OCI-LY3 (cell line): ENCODE measurements at regions not wholly inside any gene's neighbourhood (a gene's known extent, or its start where the extent isn't known, plus 50 kb on each side); places are given as distances from the start of the nearest gene placed in this dataset.

Experiments
- CTCF ChIP-seq: fragments of 200-600, 300-600 bp; sonication (generic); IDR thresholded peaks from 2 replicates; pipeline ENCODE4 v1.5.1; 2014; ENCODE audit warnings: antibody characterized with exemption, low read length, low read depth
- EZH2phosphoT487 ChIP-seq: fragments of 200-600 bp; shearing (Covaris generic); IDR thresholded peaks from 2 replicates; pipeline ENCODE4 v1.6.1; 2018; ENCODE audit warnings: antibody characterized with exemption, mixed run types, low read depth

GRCh38 chr6:145483191-145483996, 251.9 kb downstream of the EPM2A start:
- TF ChIP-seq CTCF (no peak), EZH2phosphoT487 (no peak)
